OCI-LY3 (cell line): ENCODE measurements at regions not wholly inside any gene's neighbourhood (a gene's known extent, or its start where the extent isn't known, plus 50 kb on each side); places are given as distances from the start of the nearest gene placed in this dataset.

Experiments
- EZH2phosphoT487 ChIP-seq: fragments of 200-600 bp; shearing (Covaris generic); IDR thresholded peaks from 2 replicates; pipeline ENCODE4 v1.6.1; 2018; ENCODE audit warnings: antibody characterized with exemption, mixed run types, low read depth
- TF ChIP-seq, protein P1 (sequence below): fragments of 200-600, 300-600 bp; sonication (generic); IDR thresholded peaks from 2 replicates; pipeline ENCODE4 v1.5.1; 2014; ENCODE audit warnings: antibody characterized with exemption, low read length, low read depth

GRCh38 chr2:143877056-143877455 lies 642.9 kb downstream of the ZEB2 start:
- TF ChIP-seq, protein P1, sequence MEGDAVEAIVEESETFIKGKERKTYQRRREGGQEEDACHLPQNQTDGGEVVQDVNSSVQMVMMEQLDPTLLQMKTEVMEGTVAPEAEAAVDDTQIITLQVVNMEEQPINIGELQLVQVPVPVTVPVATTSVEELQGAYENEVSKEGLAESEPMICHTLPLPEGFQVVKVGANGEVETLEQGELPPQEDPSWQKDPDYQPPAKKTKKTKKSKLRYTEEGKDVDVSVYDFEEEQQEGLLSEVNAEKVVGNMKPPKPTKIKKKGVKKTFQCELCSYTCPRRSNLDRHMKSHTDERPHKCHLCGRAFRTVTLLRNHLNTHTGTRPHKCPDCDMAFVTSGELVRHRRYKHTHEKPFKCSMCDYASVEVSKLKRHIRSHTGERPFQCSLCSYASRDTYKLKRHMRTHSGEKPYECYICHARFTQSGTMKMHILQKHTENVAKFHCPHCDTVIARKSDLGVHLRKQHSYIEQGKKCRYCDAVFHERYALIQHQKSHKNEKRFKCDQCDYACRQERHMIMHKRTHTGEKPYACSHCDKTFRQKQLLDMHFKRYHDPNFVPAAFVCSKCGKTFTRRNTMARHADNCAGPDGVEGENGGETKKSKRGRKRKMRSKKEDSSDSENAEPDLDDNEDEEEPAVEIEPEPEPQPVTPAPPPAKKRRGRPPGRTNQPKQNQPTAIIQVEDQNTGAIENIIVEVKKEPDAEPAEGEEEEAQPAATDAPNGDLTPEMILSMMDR = no peak
- TF ChIP-seq EZH2phosphoT487 = no peak
